ENCODE measurements at regions not wholly inside any gene's neighbourhood (a gene's known extent, or its start where the extent isn't known, plus 50 kb on each side); places are given as distances from the start of the nearest gene placed in this dataset.
A peak's percentile ranks its signal among the peaks of the same experiment; 100 is the strongest.

DNA sequence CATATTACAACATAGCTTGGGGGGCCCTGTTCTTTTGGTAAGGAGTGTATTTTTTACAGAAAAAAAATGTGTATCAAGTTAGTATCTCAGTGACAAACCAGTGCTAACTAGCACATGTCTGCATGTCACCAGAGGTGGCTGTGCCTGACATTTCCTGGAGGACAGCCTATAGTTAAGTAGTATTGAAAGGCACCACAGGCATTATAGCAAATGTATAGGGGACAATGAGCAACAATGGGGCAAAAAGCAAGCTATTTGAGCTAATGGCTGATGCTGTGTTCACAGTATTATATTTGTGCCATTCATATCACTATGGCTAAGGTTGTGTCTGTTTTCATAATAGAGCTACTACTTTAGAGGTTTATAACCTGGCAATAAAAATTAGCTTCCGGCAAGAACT lies 1644.0 kb downstream of the MAT2B start:
- DNase-seq, result no peak

DNA sequence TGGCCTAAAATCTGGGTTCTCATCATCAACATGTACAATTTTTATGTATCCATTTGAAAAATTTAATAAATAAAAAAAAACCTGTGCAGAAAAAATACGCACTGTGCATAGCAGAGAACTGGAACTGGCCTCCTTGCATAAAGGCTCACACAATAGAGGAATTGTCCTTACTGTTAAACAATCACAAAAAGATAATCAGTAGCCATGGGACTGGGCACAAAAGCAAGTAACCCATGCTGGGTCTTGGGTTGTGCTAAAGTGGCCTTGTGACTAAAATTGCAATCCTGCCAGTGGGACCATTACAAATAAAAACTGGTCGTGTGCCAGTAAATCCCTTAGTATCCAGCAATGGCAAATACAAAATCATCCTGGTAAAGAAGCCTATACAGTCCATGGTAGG lies 1646.6 kb downstream of the MAT2B start:
- DNase-seq, result no peak

DNA sequence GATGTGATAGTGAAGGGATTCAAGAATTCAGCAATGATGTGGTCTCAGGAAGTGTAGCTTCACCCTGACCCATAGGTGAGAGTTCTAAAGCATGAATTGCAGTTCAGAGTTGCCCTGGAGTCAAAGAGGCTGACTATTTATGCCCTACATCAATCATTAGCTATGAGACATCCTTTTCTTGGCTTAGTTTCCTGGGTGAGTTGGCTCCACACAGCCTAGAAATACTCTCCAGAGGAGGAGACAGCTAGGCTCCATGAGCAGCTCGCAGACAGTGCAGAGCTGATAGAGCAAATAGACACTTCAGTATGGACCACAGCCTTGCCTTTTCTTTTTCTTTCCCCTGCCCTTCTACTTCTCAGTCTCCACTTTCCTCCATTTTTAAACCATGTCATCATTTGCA lies 1651.8 kb downstream of the MAT2B start:
- no peak for DNase-seq

DNA sequence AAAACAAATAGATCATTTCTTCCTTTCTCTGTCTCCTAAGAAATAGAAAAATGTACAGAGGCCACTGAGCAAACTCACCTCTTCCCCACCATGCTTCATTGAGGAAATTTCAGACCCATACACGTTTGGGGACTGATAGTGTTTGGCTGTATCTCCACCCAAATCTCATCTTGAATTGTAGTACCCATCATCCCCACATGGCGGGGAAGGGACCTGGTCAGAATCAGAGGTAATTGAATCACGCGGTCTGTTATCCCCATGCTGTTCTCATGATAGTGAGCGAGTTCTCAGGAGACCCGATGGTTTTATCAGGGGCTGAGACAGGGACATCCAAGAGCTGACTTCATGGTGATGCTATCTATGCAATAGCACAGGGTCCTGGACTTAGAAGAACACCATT lies 1655.8 kb downstream of the MAT2B start:
- no peak for DNase-seq

GRCh38 chr5:165163861-165164260 lies 1658.4 kb downstream of the MAT2B start:
- no peak for DNase-seq

- DNase-seq, result no peak
Measured at GRCh38 chr5:165173651-165174050, 1668.2 kb downstream of the MAT2B start.

DNA sequence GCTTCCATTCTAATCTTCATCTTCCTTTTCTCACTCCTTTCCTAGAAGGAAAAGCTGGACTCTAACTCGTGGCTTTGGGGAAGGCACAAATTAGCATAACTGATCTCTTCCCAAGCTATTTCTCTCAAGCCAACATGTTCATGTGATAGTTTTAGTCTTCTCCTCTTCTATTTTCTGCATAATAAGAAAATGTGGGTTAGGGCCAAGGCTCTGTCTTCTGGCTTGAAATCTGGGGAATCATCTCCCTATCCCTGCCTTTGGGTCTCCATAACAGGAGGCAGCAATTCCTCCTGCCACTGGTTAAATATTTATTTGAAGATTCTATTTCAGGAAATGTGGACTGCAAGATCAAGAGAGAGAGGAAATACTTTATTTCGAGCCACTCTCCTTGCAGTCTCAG lies 1669.6 kb downstream of the MAT2B start:
- DNase-seq, result no peak

DNA sequence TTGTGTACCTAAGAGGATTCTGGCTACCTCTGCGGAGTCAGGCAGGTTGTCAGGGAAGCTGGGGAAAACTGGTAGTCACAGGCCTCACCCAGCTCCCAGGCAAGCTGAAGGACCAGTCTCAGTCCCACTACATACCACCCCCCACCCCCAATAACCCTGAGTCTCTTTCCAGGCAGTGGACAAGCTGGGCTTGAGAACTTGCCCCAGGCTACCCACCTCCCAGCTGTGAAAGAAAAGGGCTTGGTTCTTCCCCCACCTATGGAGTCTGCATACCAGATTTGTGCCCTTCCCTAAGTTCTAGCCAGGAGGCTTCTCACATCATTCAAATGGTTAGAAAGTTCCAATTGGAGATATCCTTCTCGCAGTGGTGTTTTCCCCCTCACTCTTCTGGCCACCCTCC lies 1678.8 kb downstream of the MAT2B start:
- DNase-seq, result no peak

GRCh38 chr5:165185716-165186115 lies 1680.3 kb downstream of the MAT2B start:
- no peak for DNase-seq

- no peak for DNase-seq
Measured at GRCh38 chr5:165187815-165188214, 1682.4 kb downstream of the MAT2B start.

DNA sequence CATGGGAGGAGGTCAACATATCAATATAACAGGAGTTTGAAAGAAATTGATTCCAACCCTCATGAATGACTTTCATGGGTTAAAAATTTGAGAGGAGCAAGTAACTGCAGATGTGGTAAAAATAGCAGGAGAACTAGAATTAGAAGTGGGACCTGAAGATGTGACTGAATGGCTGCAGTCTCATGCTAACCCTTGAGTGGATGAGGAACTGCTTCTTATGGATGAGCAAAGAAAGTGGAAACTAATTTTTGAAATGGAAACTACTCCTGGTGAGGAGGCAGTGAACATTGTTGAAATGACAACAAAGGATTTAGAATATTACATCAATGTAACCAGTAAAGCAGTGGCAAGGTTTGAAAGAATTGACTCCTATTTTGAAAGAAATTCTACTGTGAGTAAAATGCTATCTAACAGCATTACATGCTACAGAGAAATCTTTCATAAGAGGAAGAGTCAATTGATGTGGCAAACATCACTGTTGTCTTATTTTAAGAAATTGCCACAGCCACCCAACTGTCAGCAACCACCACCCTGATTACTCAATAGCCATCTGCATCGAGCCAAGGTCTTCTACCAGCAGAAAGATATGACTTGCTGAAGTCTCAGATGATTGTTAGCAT lies 1683.2 kb downstream of the MAT2B start:
- DNase-seq, result no peak

DNA sequence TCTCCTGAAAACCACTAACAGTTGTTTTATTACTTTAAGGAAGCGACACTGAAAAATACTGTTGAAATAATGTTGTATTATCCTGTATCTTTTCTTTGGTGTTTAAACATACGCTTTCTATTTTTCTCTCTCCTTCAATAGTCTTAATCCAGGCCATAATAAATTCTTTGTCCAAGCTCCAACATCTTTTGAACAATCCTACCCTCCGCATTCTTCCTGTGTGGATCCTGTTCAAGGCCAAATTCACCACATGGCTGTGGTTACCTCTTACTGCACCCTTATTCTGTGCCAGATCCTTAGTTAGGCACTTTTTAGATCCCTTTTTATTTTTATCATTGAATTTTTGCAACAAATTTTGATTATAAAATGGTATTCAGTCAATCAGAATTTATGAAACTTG lies 1691.5 kb downstream of the MAT2B start:
- no peak for DNase-seq

DNA sequence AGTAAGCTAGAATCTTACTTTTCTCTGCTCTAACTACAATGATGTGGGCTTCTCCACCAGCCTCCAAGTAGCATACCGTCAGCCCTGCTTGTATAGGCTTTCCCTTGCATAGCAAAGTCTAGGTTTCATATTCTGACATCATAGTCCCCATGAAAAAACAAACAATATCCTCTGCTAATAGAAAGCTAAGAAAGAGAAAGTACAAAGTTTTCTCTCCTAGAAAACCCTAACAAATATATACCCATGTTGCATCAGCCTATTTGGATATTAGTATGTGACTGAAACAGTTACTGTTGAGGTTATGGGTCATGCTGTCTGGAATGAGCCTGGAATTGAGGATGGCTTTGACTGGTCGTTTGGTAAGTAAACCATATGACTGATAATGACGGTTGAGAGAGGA lies 1696.0 kb downstream of the MAT2B start:
- no peak for DNase-seq

GRCh38 chr5:165201771-165202518 lies 1696.5 kb downstream of the MAT2B start:
- DNase-seq, result no peak

- no peak for DNase-seq
Measured at GRCh38 chr5:165202519-165202910, 1697.1 kb downstream of the MAT2B start.

DNA sequence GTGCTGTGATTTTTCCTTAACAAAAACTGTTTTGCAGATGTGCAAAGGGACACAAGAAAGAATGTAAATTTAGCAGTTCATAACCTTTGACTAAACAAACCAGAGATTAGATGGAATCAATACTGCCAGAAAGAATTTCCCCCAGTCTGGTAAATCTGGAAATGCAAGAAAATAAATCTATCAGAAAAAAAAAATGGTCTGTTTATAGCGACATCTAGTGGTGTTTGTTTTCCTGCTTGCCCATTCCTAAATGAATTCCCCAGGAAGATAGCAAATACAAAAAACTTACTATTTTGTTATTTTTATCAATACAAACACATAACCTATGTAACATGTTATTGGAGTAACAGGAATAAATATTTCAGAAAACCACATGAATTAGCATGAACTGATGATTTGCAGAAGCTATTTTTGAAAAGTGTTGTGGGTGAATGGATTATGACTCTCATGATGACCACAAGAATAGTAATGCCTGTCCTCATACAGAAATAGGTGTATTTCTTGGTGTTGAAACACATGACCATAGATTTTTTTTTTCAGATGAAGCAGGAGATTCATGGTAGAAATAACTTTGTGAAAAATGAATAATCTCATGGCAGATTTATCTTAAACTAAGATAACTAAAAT lies 1703.8 kb downstream of the MAT2B start:
- DNase-seq, result peak; percentile 81

DNA sequence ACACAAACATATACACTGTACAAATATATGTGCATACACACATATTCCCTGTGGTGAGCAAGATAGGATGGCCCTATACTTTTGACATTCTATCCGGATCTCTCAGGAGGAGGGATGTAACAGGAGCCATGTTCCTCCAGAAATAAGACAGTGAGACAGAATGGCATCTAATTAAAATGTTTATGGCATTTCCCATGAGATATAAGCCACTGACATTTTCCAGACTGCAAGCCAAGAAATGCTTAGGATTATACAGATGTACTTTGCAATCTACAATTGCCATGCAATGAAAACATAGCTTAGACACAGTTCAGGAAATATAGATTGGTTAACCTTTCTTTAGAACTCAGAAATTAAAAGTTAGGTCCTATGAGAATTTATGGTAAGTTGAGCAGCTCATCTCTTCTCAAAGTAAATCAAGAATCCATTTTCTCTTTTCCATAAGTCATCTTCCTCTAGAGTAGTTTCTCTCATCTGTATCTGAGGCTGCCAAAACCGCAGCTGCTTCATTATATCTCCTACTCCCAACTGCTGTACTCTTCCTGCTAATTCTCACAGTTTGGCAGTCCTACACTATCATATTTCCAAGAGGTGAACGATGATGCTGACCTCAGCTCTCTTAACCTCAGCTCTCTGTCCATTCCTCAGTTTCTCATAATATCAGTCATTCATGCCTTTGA lies 1719.1 kb downstream of the MAT2B start:
- no peak for DNase-seq

DNA sequence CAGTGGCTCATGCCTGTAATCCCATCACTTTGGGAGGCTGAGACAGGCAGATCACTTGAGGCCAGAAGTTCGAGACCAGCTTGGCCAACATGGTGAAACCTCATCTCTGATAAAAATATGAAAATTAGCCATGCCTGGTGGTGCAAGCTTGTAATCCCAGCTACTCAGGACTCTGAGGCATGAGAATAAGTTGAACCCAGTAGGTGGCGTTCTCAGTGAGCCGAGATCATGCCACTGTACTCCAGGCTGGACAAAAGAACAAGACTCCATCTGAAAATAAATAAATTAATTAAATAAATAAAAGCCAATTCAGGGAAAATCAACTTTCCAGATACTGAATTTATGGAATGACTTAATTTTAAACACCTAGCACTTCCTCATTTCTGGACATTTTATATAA lies 1722.1 kb downstream of the MAT2B start:
- no peak for DNase-seq

- DNase-seq, result no peak
Measured at GRCh38 chr5:165228184-165228583, 1722.8 kb downstream of the MAT2B start.

- DNase-seq, result no peak
Measured at GRCh38 chr5:165231821-165232508, 1726.5 kb downstream of the MAT2B start.

- DNase-seq, result peak; percentile 5
Measured at GRCh38 chr5:165232509-165233028, 1727.2 kb downstream of the MAT2B start.

DNA sequence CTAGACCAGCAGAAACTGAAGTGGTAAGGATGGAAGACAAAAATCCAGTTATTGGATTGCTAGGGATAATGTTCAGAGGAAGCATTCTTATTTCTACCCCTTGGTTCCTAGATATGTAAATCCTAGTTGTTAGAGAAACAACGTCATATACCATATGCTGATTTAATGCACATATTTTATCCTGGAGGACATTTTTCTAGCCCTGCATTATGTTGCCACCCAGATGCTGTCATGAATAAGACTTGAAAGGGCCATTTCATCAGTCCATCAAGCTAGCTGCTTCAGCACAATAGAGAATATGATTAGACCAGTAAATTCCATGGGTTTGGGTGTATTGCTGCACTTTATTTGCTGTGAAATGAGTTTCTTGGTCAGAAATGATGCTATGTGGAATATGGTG lies 1736.4 kb downstream of the MAT2B start:
- DNase-seq, result no peak

- DNase-seq, result no peak
Measured at GRCh38 chr5:165242646-165243045, 1737.2 kb downstream of the MAT2B start.
